ENCODE measurements at regions not wholly inside any gene's neighbourhood (a gene's known extent, or its start where the extent isn't known, plus 50 kb on each side); places are given as distances from the start of the nearest gene placed in this dataset.

GRCh38 chr11:133598906-133599305, 66.6 kb upstream of the OPCML start:
- 61% methylated on average over 3 of the region's 3 CpGs for WGBS
- H3K27me3 ChIP-seq, result no peaks in the 10 kb centered on the region
- TF ChIP-seq POLR2A (IDR thresholded peaks at IDR 0.05), result no peak
- TF ChIP-seq POLR2AphosphoS5 (IDR thresholded peaks at IDR 0.05), result no peak
- TF ChIP-seq CTCF (IDR thresholded peaks at IDR 0.05), result no peak
- TF ChIP-seq EP300 (IDR thresholded peaks at IDR 0.05), result no peak
- no peaks in the 10 kb centered on the region for H3K9me3 ChIP-seq
- no peaks in the 10 kb centered on the region for H3K36me3 ChIP-seq
- H3K27ac ChIP-seq, result no peak overlapping the region
- no peak overlapping the region for H3K4me3 ChIP-seq
- no peak for DNase-seq (ENCODE audit: low spot score in 2 of 2)
- H3K4me1 ChIP-seq, result no peaks in the 10 kb centered on the region

- H3K4me1 ChIP-seq, result no peaks in the 10 kb centered on the region
- H3K36me3 ChIP-seq, result no peaks in the 10 kb centered on the region
- H3K27ac ChIP-seq, result no peak overlapping the region
- no peak overlapping the region for H3K4me3 ChIP-seq
- peaks cover under 1% of the 10 kb centered on the region for H3K9me3 ChIP-seq
- H3K27me3 ChIP-seq, result no peaks in the 10 kb centered on the region
- TF ChIP-seq EP300 (IDR thresholded peaks at IDR 0.05) (no peak), CTCF (IDR thresholded peaks at IDR 0.05) (no peak), POLR2A (IDR thresholded peaks at IDR 0.05) (no peak), POLR2AphosphoS5 (IDR thresholded peaks at IDR 0.05) (no peak)
- 69% methylated on average over 3 of the region's 3 CpGs for WGBS
- no peak for DNase-seq (ENCODE audit: low spot score in 2 of 2)
Observed at GRCh38 chr11:133597236-133597635, 64.9 kb upstream of the OPCML start.

- Histone ChIP-seq H3K27ac (no peak overlapping the region), H3K4me1 (no peaks in the 10 kb centered on the region), H3K9me3 (peaks cover 4% of the 10 kb centered on the region), H3K36me3 (no peaks in the 10 kb centered on the region), H3K4me3 (no peak overlapping the region), H3K27me3 (no peaks in the 10 kb centered on the region)
- 87% methylated on average over 21 of the region's 21 CpGs for WGBS
- DNase-seq (ENCODE audit: low spot score in 2 of 2), result no peak
- TF ChIP-seq CTCF (IDR thresholded peaks at IDR 0.05) (no peak), POLR2A (IDR thresholded peaks at IDR 0.05) (no peak), POLR2AphosphoS5 (IDR thresholded peaks at IDR 0.05) (no peak), EP300 (IDR thresholded peaks at IDR 0.05) (no peak)
Observed at GRCh38 chr11:133595998-133596590, 63.8 kb upstream of the OPCML start.

GRCh38 chr11:133593036-133593435, 60.7 kb upstream of the OPCML start:
- no peaks in the 10 kb centered on the region for H3K4me1 ChIP-seq
- TF ChIP-seq POLR2A (IDR thresholded peaks at IDR 0.05), result no peak
- TF ChIP-seq CTCF (IDR thresholded peaks at IDR 0.05), result no peak
- no peak for TF ChIP-seq POLR2AphosphoS5 (IDR thresholded peaks at IDR 0.05)
- TF ChIP-seq EP300 (IDR thresholded peaks at IDR 0.05), result no peak
- DNase-seq (ENCODE audit: low spot score in 2 of 2), result no peak
- H3K27me3 ChIP-seq, result no peaks in the 10 kb centered on the region
- no peak overlapping the region for H3K27ac ChIP-seq
- no peaks in the 10 kb centered on the region for H3K36me3 ChIP-seq
- no peak overlapping the region for H3K4me3 ChIP-seq
- WGBS, result 70% methylated on average over 2 of the region's 2 CpGs
- H3K9me3 ChIP-seq, result peaks cover 4% of the 10 kb centered on the region

- no peak for DNase-seq (ENCODE audit: low spot score in 2 of 2)
- TF ChIP-seq CTCF (IDR thresholded peaks at IDR 0.05) (no peak), EP300 (IDR thresholded peaks at IDR 0.05) (no peak), POLR2AphosphoS5 (IDR thresholded peaks at IDR 0.05) (no peak), POLR2A (IDR thresholded peaks at IDR 0.05) (no peak)
- Histone ChIP-seq H3K27me3 (no peaks in the 10 kb centered on the region), H3K9me3 (peaks cover 1% of the 10 kb centered on the region), H3K4me3 (no peak overlapping the region), H3K4me1 (no peaks in the 10 kb centered on the region), H3K36me3 (no peaks in the 10 kb centered on the region), H3K27ac (no peak overlapping the region)
- 91% methylated on average over 5 of the region's 5 CpGs for WGBS
Observed at GRCh38 chr11:133586903-133587517, 54.7 kb upstream of the OPCML start.

All from suprapubic skin (tissue), 4 donors.